ENCODE measurements at regions not wholly inside any gene's neighbourhood (a gene's known extent, or its start where the extent isn't known, plus 50 kb on each side); places are given as distances from the start of the nearest gene placed in this dataset.

DNA sequence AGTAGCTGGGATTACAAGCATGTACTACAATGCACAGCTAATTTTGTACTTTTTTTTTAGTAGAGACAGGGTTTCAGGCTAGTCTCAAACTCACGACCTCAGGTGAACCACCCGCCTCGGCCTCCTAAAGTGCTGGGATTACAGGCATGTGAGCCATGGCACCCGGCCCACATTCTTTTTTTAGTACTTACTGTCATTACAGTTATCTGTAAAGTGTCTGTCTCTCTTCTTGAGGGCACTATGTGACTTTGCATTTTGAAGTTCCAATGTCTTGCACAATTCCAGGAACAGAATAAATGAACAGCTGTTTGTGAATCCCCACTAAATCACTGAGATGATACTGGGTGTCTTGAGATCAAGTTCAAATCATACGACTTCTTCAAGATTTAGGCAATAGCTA, 1540.3 kb downstream of the CDH11 start:
- H3K4me1 Mint-ChIP-seq = peaks cover 21 to 23% of the 10 kb centered on the region in 2 experiments
- Histone ChIP-seq H3K4ac (ENCODE audit: low read depth, low read length) (no peak overlapping the region), H2BK5ac (ENCODE audit: insufficient read length, low read length) (no peak overlapping the region), H3K23me2 (ENCODE audit: insufficient read length, low read depth, low read length, poor library complexity, severe bottlenecking) (no peaks in the 10 kb centered on the region), H2BK120ac (ENCODE audit: low read depth, low read length, poor library complexity, severe bottlenecking) (no peak overlapping the region), H4K8ac (replicated peaks; ENCODE audit: insufficient read length, low read depth, low read length) (no peak overlapping the region), H3T11ph (ENCODE audit: low read length) (no peak overlapping the region), H3K18ac (ENCODE audit: insufficient read length, low read depth, low read length) (no peak overlapping the region), H3K79me2 (ENCODE audit: insufficient read depth, low read length) (no peaks in the 10 kb centered on the region), H2BK20ac (ENCODE audit: low read depth, low read length, poor library complexity, severe bottlenecking) (no peak overlapping the region), H2BK15ac (ENCODE audit: low read depth, low read length) (no peak overlapping the region), H3K27ac (ENCODE audit: insufficient read length, low read depth, low read length) (no peak overlapping the region), H3K4me2 (ENCODE audit: insufficient read depth, insufficient read length, low read length) (no peak overlapping the region), H3K4me1 (ENCODE audit: insufficient read depth, low read length) (no peaks in the 10 kb centered on the region; the same call in 1 of the 2 replicates), H4K5ac (ENCODE audit: insufficient read length, low read depth, low read length) (no peak overlapping the region), H2BK12ac (ENCODE audit: insufficient read length, low read depth, low read length) (no peak overlapping the region), H3K56ac (ENCODE audit: insufficient read length, low read depth, low read length) (no peak overlapping the region), H2AK5ac (ENCODE audit: insufficient read length, low read length) (no peak overlapping the region), H3K9me3 (ENCODE audit: control insufficient read depth, low read depth, low read length) (no peaks in the 10 kb centered on the region), H4K91ac (ENCODE audit: insufficient read length, low read depth, low read length) (no peak overlapping the region), H3K14ac (ENCODE audit: insufficient read depth, low read length) (no peak overlapping the region), H2AFZ (ENCODE audit: low read length) (no peak overlapping the region), H3K23ac (ENCODE audit: insufficient read length, low read depth, low read length) (no peak overlapping the region), H3K27me3 (ENCODE audit: insufficient read depth, low read length) (no peaks in the 10 kb centered on the region), H4K20me1 (ENCODE audit: control insufficient read depth, insufficient read depth, insufficient read length) (no peaks in the 10 kb centered on the region), H3K79me1 (ENCODE audit: insufficient read depth, low read depth, low read length, poor library complexity, severe bottlenecking) (no peaks in the 10 kb centered on the region), H3K9ac (ENCODE audit: extremely low read depth, insufficient read length, low read length) (no peak overlapping the region)
- no peak overlapping the region for H3K4me3 Mint-ChIP-seq
- H3K36me3 Mint-ChIP-seq (ENCODE audit: insufficient read depth in 1 of 3, low read depth in 3 of 3) = no peaks in the 10 kb centered on the region; a peak in 2 of 7 replicates
- no peaks in the 10 kb centered on the region for H3K9me3 Mint-ChIP-seq
- DNase-seq = no peak
- H3K27ac Mint-ChIP-seq = no peak overlapping the region
- TF ChIP-seq, protein P1, sequence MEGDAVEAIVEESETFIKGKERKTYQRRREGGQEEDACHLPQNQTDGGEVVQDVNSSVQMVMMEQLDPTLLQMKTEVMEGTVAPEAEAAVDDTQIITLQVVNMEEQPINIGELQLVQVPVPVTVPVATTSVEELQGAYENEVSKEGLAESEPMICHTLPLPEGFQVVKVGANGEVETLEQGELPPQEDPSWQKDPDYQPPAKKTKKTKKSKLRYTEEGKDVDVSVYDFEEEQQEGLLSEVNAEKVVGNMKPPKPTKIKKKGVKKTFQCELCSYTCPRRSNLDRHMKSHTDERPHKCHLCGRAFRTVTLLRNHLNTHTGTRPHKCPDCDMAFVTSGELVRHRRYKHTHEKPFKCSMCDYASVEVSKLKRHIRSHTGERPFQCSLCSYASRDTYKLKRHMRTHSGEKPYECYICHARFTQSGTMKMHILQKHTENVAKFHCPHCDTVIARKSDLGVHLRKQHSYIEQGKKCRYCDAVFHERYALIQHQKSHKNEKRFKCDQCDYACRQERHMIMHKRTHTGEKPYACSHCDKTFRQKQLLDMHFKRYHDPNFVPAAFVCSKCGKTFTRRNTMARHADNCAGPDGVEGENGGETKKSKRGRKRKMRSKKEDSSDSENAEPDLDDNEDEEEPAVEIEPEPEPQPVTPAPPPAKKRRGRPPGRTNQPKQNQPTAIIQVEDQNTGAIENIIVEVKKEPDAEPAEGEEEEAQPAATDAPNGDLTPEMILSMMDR (conservative IDR thresholded peaks at IDR 0.05) = no peak
- no peaks in the 10 kb centered on the region for H3K27me3 Mint-ChIP-seq (ENCODE audit: low read depth)
- WGBS (ENCODE audit: extremely low coverage, insufficient read length, low lambda C conversion rate) = no CpG with 5 or more reads among the region's 5 CpGs

All from H9 (cell line).